ENCODE measurements at regions not wholly inside any gene's neighbourhood (a gene's known extent, or its start where the extent isn't known, plus 50 kb on each side); places are given as distances from the start of the nearest gene placed in this dataset.

DNA sequence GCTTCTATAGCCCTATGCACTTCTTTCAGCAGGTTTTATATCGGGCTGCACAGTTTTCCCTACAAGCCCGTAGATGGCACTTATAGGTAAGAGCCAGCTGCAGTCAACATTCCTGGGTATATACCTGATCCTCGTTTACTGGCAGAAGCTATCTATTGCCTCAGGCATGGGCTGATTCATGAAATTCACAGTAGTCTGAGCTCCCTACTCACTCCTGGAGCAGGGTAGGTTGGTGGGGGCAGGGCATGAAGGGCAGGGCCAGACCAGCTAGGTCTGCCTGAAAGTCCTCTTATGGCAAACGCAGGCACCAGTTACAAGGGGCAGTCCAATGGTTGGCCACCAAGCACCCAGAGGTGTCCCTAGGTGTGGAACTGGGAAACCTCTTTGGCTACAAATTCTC is 345.8 kb downstream of the RPS29 start:
- Histone ChIP-seq H3K4me2 (no peak overlapping the region), H3K9me3 (ENCODE audit: insufficient read depth, low read depth) (no peaks in the 10 kb centered on the region), H3K27me3 (ENCODE audit: insufficient read depth, low read depth) (no peaks in the 10 kb centered on the region), H3K27ac (no peak overlapping the region), H2AFZ (no peak overlapping the region), H3K9me2 (ENCODE audit: insufficient read depth) (no peaks in the 10 kb centered on the region), H4K20me1 (ENCODE audit: insufficient read depth) (no peaks in the 10 kb centered on the region), H3K4me3 (no peak overlapping the region), H3K36me3 (ENCODE audit: low read depth) (no peaks in the 10 kb centered on the region), H3K79me2 (ENCODE audit: low read depth) (no peaks in the 10 kb centered on the region), H3F3A (ENCODE audit: insufficient read depth, low read depth) (no peaks in the 10 kb centered on the region), H3K4me1 (replicated peaks; ENCODE audit: insufficient read depth) (no peaks in the 10 kb centered on the region)
- intact Hi-C loops (cut with micrococcal nuclease; ENCODE audit: unreplicated experiment), result no loop called here
- TF ChIP-seq, protein P1, sequence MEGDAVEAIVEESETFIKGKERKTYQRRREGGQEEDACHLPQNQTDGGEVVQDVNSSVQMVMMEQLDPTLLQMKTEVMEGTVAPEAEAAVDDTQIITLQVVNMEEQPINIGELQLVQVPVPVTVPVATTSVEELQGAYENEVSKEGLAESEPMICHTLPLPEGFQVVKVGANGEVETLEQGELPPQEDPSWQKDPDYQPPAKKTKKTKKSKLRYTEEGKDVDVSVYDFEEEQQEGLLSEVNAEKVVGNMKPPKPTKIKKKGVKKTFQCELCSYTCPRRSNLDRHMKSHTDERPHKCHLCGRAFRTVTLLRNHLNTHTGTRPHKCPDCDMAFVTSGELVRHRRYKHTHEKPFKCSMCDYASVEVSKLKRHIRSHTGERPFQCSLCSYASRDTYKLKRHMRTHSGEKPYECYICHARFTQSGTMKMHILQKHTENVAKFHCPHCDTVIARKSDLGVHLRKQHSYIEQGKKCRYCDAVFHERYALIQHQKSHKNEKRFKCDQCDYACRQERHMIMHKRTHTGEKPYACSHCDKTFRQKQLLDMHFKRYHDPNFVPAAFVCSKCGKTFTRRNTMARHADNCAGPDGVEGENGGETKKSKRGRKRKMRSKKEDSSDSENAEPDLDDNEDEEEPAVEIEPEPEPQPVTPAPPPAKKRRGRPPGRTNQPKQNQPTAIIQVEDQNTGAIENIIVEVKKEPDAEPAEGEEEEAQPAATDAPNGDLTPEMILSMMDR (conservative IDR thresholded peaks at IDR 0.05), result no peak
- TF ChIP-seq EZH2 (IDR thresholded peaks at IDR 0.05; ENCODE audit: low read depth), result no peak
- ChIA-PET POLR2A (ENCODE audit: unreplicated experiment) (no interaction called here), CTCF (no interaction called here)
- BruUV-seq (replicated peaks), result no TSS peak
- DNase-seq, result peak; percentile 21 to 69

DNA sequence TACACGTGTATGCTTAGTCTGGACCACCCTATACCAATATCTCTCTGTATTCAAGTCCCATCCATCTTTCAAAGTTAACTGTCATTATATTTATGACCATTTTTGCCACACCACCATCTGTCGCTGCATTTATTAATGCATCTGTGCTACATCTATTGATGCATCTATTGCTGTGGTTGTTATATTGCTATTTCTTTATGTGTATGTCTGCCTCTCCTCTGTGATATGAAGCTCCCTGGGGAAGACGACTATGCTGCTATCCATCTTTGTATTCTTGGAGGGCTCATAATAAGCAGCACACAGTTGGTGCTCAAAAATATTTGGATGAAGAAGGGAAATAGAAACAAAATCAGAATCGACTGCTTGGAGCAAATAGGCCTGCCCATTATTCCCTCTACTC is 357.6 kb downstream of the RPS29 start:
- DNase-seq, result no peak
- Histone ChIP-seq H3F3A (ENCODE audit: insufficient read depth, low read depth) (no peaks in the 10 kb centered on the region), H3K4me3 (no peak overlapping the region), H3K9me2 (ENCODE audit: insufficient read depth) (no peaks in the 10 kb centered on the region), H3K27me3 (ENCODE audit: insufficient read depth, low read depth) (no peaks in the 10 kb centered on the region), H3K4me1 (replicated peaks; ENCODE audit: insufficient read depth) (no peaks in the 10 kb centered on the region), H3K9me3 (ENCODE audit: insufficient read depth, low read depth) (no peaks in the 10 kb centered on the region), H3K79me2 (ENCODE audit: low read depth) (no peaks in the 10 kb centered on the region), H3K27ac (no peak overlapping the region), H2AFZ (no peak overlapping the region), H3K36me3 (ENCODE audit: low read depth) (no peaks in the 10 kb centered on the region), H3K4me2 (no peak overlapping the region), H4K20me1 (ENCODE audit: insufficient read depth) (no peaks in the 10 kb centered on the region)
- TF ChIP-seq EZH2 (IDR thresholded peaks at IDR 0.05; ENCODE audit: low read depth), result no peak
- TF ChIP-seq, protein P1 (conservative IDR thresholded peaks at IDR 0.05), result no peak
- BruUV-seq (replicated peaks), result no TSS peak
- CTCF ChIA-PET, result no interaction called here
- intact Hi-C loops (cut with micrococcal nuclease; ENCODE audit: unreplicated experiment), result no loop called here
- POLR2A ChIA-PET (ENCODE audit: unreplicated experiment), result no interaction called here

DNA sequence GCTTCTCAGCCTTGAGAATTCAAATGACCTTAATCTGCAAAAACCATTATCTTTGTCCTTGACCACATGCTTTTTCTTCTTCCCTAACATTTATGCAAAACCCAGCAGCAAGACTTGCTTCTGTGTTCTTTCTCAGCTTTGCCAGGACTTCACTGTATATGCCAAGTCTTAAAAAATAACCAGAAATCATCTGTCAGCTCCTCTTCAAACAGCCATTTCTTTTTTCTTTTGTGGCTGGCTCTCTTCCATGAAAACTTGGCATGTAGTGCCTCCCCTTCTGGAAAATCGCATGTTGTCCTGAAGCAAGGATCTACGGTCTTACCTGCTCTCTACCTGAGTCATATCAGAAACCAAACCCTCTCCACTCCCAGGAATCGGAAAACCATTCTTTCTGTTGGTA is 364.9 kb downstream of the RPS29 start:
- no peaks in the 10 kb centered on the region for H3K36me3 ChIP-seq (ENCODE audit: low read depth)
- ChIA-PET POLR2A (ENCODE audit: unreplicated experiment) (no interaction called here), CTCF (no interaction called here)
- no TSS peak for BruUV-seq (replicated peaks)
- TF ChIP-seq EZH2 (IDR thresholded peaks at IDR 0.05; ENCODE audit: low read depth), result no peak
- TF ChIP-seq, protein P1 (conservative IDR thresholded peaks at IDR 0.05), result no peak
- no peak overlapping the region for H3K4me3 ChIP-seq
- no peaks in the 10 kb centered on the region for H3K9me2 ChIP-seq (ENCODE audit: insufficient read depth)
- no peaks in the 10 kb centered on the region for H3K4me1 ChIP-seq (replicated peaks; ENCODE audit: insufficient read depth)
- no peaks in the 10 kb centered on the region for H3K79me2 ChIP-seq (ENCODE audit: low read depth)
- intact Hi-C loops (cut with micrococcal nuclease; ENCODE audit: unreplicated experiment), result no loop called here
- H2AFZ ChIP-seq, result no peak overlapping the region
- no peaks in the 10 kb centered on the region for H3K27me3 ChIP-seq (ENCODE audit: insufficient read depth, low read depth)
- no peak for DNase-seq
- no peaks in the 10 kb centered on the region for H4K20me1 ChIP-seq (ENCODE audit: insufficient read depth)
- no peaks in the 10 kb centered on the region for H3K9me3 ChIP-seq (ENCODE audit: insufficient read depth, low read depth)
- no peaks in the 10 kb centered on the region for H3F3A ChIP-seq (ENCODE audit: insufficient read depth, low read depth)
- H3K27ac ChIP-seq, result no peak overlapping the region
- H3K4me2 ChIP-seq, result no peak overlapping the region

All from PC-9 (cell line).